A549 (cell line): ENCODE measurements at regions not wholly inside any gene's neighbourhood (a gene's known extent, or its start where the extent isn't known, plus 50 kb on each side); places are given as distances from the start of the nearest gene placed in this dataset.

Source experiments
- KDM1A ChIP-seq: fragments of 200-600 bp; sonication (generic); IDR thresholded peaks from 2 replicates; pipeline ENCODE4 v1.6.1; 2016; ENCODE audit warnings: low read depth, mild to moderate bottlenecking
- RAD21 ChIP-seq, 2 experiments: fragments of >200 bp in 1 of 2; sonication (Bioruptor Twin) in 1 of 2; formaldehyde crosslinking in 1 of 2; IDR thresholded peaks in 1 of 2; conservative IDR thresholded peaks in 1 of 2; 2 replicates in 1 of 2; 3 replicates in 1 of 2; pipeline ENCODE4 v1.6.1; 2012 to 2018; ENCODE audit warnings: inconsistent platforms in 1 of 2
- RCOR1 ChIP-seq: fragments of 150-350 bp; IDR thresholded peaks from 2 replicates; pipeline ENCODE4 v1.6.1; 2014; ENCODE audit warnings: antibody characterized with exemption, low read length, low read depth
- RNF2 ChIP-seq: fragments of 200-600 bp; sonication (generic); IDR thresholded peaks from 2 replicates; pipeline ENCODE4 v1.6.1; 2016; ENCODE audit warnings: low read depth, mild to moderate bottlenecking, antibody characterized with exemption, moderate library complexity, borderline replicate concordance
- SMC3 ChIP-seq: fragments of >200 bp; sonication (Bioruptor Twin); formaldehyde crosslinking; IDR thresholded peaks from 3 replicates; pipeline ENCODE4 v1.6.1; 2018; ENCODE audit warnings: inconsistent platforms
- TF ChIP-seq, protein P1 (sequence below): fragments of 150-350 bp; IDR thresholded peaks from 2 replicates; pipeline ENCODE4 v1.6.1; 2014; ENCODE audit warnings: low read depth, mild to moderate bottlenecking, low read length

DNA sequence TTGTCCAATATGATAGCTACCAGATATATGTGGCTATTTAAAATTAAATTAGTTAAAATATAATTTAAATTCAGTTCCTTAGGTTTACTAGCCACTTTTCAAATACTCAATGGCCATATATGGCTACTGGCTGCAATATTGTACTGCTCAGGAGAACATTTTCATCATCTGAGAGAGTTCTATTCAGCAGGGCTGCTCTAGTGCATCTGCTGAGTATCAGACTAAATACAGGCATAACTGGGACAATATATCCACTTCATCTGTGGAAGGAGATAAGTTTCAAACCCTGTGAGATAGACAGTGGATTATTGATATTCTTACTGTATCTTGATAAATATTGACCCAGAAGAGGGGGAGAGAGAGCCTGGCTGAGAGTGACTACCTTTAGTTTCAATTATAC lies 240.1 kb upstream of the ANKRD50 start:
- TF ChIP-seq, protein P1, sequence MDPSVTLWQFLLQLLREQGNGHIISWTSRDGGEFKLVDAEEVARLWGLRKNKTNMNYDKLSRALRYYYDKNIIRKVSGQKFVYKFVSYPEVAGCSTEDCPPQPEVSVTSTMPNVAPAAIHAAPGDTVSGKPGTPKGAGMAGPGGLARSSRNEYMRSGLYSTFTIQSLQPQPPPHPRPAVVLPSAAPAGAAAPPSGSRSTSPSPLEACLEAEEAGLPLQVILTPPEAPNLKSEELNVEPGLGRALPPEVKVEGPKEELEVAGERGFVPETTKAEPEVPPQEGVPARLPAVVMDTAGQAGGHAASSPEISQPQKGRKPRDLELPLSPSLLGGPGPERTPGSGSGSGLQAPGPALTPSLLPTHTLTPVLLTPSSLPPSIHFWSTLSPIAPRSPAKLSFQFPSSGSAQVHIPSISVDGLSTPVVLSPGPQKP, result no peak
- TF ChIP-seq RCOR1 (no peak), KDM1A (no peak), RNF2 (no peak), RAD21 (conservative IDR thresholded peaks at IDR 0.05 in 1 of 2, IDR thresholded peaks at IDR 0.05 in 1 of 2) (no peak), SMC3 (no peak)
